GM20000 (cell line): ENCODE measurements at regions not wholly inside any gene's neighbourhood (a gene's known extent, or its start where the extent isn't known, plus 50 kb on each side); places are given as distances from the start of the nearest gene placed in this dataset.
"Not testable (repeated sequence)": the region's sequence is repeated elsewhere in the genome, so short reads cannot be mapped to it uniquely, and the experiment has no call there.

Source experiments
- DNase-seq: peaks from one replicate; pipeline ENCODE4 v3.0.0; 2012; ENCODE audit warnings: low spot score
- CTCF ChIP-seq: IDR thresholded peaks from 2 replicates; pipeline ENCODE4 v1.5.1; 2012; ENCODE audit warnings: mild to moderate bottlenecking, control low read depth; ENCODE audit errors: extremely low read depth, missing control alignments

- TF ChIP-seq CTCF = no peak
Measured at GRCh38 chr1:224819861-224820260, 109.6 kb upstream of the DNAH14 start.

GRCh38 chr1:224820341-224820740, 109.1 kb upstream of the DNAH14 start:
- DNase-seq = no peak
- TF ChIP-seq CTCF = no peak

More at GRCh38 chr1:224819861-224820260, 109.6 kb upstream of the DNAH14 start:
- no peak for DNase-seq

- DNase-seq = not testable (repeated sequence)
Measured at GRCh38 chr1:224821751-224822150, 107.7 kb upstream of the DNAH14 start.

- TF ChIP-seq CTCF = no peak
- DNase-seq = no peak
Measured at GRCh38 chr1:224825525-224826000, 103.9 kb upstream of the DNAH14 start.

- no peak for TF ChIP-seq CTCF
- DNase-seq = no peak
Measured at GRCh38 chr1:224828691-224829090, 100.8 kb upstream of the DNAH14 start.

- no peak for DNase-seq
- no peak for TF ChIP-seq CTCF
Measured at GRCh38 chr1:224831501-224831900, 98.0 kb upstream of the DNAH14 start.

GRCh38 chr1:224839648-224840300, 89.7 kb upstream of the DNAH14 start:
- DNase-seq = not testable (repeated sequence)

- not testable (repeated sequence) for DNase-seq
Measured at GRCh38 chr1:224841803-224842202, 87.7 kb upstream of the DNAH14 start.

GRCh38 chr1:224846119-224846907, 83.2 kb upstream of the DNAH14 start:
- no peak for TF ChIP-seq CTCF
- DNase-seq = no peak
